HEK293 (cell line): ENCODE measurements at regions not wholly inside any gene's neighbourhood (a gene's known extent, or its start where the extent isn't known, plus 50 kb on each side); places are given as distances from the start of the nearest gene placed in this dataset.
"Not testable (repeated sequence)": the region's sequence is repeated elsewhere in the genome, so short reads cannot be mapped to it uniquely, and the experiment has no call there.

Experiments used
- CTCF ChIP-seq: fragments of 450-650 bp; formaldehyde crosslinking; IDR thresholded peaks from 2 replicates; pipeline ENCODE4 v1.5.1; 2016; ENCODE audit warnings: missing biosample characterization, missing genetic modification characterization
- ELK4 ChIP-seq: IDR thresholded peaks from 2 replicates; pipeline ENCODE4 v1.6.1; 2011; ENCODE audit warnings: mild to moderate bottlenecking, low read depth, low read length, borderline replicate concordance
- SP2 ChIP-seq: fragments of 450-650 bp; formaldehyde crosslinking; IDR thresholded peaks from 2 replicates; pipeline ENCODE4 v1.5.1; 2016; ENCODE audit warnings: missing biosample characterization, missing genetic modification characterization
- TCF7L2 ChIP-seq: IDR thresholded peaks from 2 replicates; pipeline ENCODE4 v1.6.1; 2011; ENCODE audit warnings: low read depth, mild to moderate bottlenecking, inconsistent platforms, low read length, moderate library complexity, borderline replicate concordance
- ZBTB21 ChIP-seq: fragments of 450-650 bp; formaldehyde crosslinking; IDR thresholded peaks from 2 replicates; pipeline ENCODE4 v1.5.1; 2017; ENCODE audit warnings: missing biosample characterization, missing genetic modification characterization
- ZBTB26 ChIP-seq: fragments of 450-650 bp; formaldehyde crosslinking; optimal IDR thresholded peaks from 2 replicates; pipeline ENCODE3; 2016; ENCODE audit warnings: missing biosample characterization, mild to moderate bottlenecking, missing genetic modification characterization
- ZNF121 ChIP-seq: fragments of 450-650 bp; formaldehyde crosslinking; IDR thresholded peaks from 2 replicates; pipeline ENCODE4 v1.5.1; 2016; ENCODE audit warnings: missing biosample characterization, missing genetic modification characterization
- ZNF157 ChIP-seq: fragments of 450-650 bp; formaldehyde crosslinking; IDR thresholded peaks from 2 replicates; pipeline ENCODE4 v1.5.1; 2016; ENCODE audit warnings: missing biosample characterization, missing genetic modification characterization
- ZNF239 ChIP-seq: fragments of 450-650 bp; formaldehyde crosslinking; IDR thresholded peaks from 2 replicates; pipeline ENCODE4 v1.5.1; 2016; ENCODE audit warnings: missing biosample characterization, missing genetic modification characterization
- ZNF274 ChIP-seq, 2 experiments: fragments of 200-500 bp in 1 of 2; fragments of 450-650 bp in 1 of 2; sonication (Bioruptor generic) in 1 of 2; formaldehyde crosslinking in 1 of 2; IDR thresholded peaks; 2 replicates each; pipeline versions ENCODE4 v1.5.1 to v1.6.1; 2014 to 2016; ENCODE audit warnings: borderline replicate concordance in 1 of 2, inconsistent platforms in 1 of 2, low read length in 1 of 2, missing biosample characterization in 1 of 2, missing genetic modification characterization in 1 of 2
- ZNF311 ChIP-seq: fragments of 450-650 bp; formaldehyde crosslinking; IDR thresholded peaks from 2 replicates; pipeline ENCODE4 v1.5.1; 2017; ENCODE audit warnings: missing biosample characterization, missing genetic modification characterization, borderline replicate concordance
- ZNF473 ChIP-seq: fragments of 450-650 bp; formaldehyde crosslinking; IDR thresholded peaks from 2 replicates; pipeline ENCODE4 v1.5.1; 2017; ENCODE audit warnings: missing biosample characterization, missing genetic modification characterization
- ZNF501 ChIP-seq: fragments of 450-650 bp; formaldehyde crosslinking; IDR thresholded peaks from 2 replicates; pipeline ENCODE4 v1.5.1; 2016; ENCODE audit warnings: missing biosample characterization, missing genetic modification characterization
- ZNF660 ChIP-seq: fragments of 450-650 bp; IDR thresholded peaks from 2 replicates; pipeline ENCODE4 v1.5.1; 2018; ENCODE audit warnings: missing biosample characterization, mild to moderate bottlenecking, missing genetic modification characterization

GRCh38 chr14:105928171-105929111 is 402.1 kb downstream of the TMEM121 start:
- TF ChIP-seq ZNF121 (tag by site-specific recombination); ZNF501 (tag by site-specific recombination); ELK4; ZNF473 (tag by site-specific recombination); ZBTB21; SP2; ZNF311 (tag by site-specific recombination); ZNF239; ZNF274 (IDR thresholded peaks at IDR 0.05; ENCODE audit: low read length); ZNF274 (tag by site-specific recombination; IDR thresholded peaks at IDR 0.05; ENCODE audit: borderline replicate concordance); ZNF660 (tag by site-specific recombination); TCF7L2; CTCF (tag by site-specific recombination); ZNF157 (tag by site-specific recombination); ZBTB26 (tag by site-specific recombination): not testable (repeated sequence)
